Liver (tissue), 8 donors: ENCODE measurements at regions not wholly inside any gene's neighbourhood (a gene's known extent, or its start where the extent isn't known, plus 50 kb on each side); places are given as distances from the start of the nearest gene placed in this dataset.

Experiments used
- DNase-seq: peaks from one replicate; pipeline ENCODE4 v3.0.0-alpha.2; 2017; ENCODE audit warnings: low spot score
- H3K27ac ChIP-seq, 2 donors: one replicate each; pipeline ENCODE4 v1.7.0; 2013; ENCODE audit warnings: inconsistent platforms in 2 of 2, low read length in 2 of 2, control low read depth in 1 of 2, low read depth in 1 of 2, mild to moderate bottlenecking in 1 of 2
- H3K27me3 ChIP-seq, 4 donors: one replicate each; pipeline versions ENCODE4 v1.6.1 to v1.7.0; 2013; ENCODE audit warnings: low read length in 3 of 4, inconsistent platforms in 1 of 4, mild to moderate bottlenecking in 1 of 4, moderate library complexity in 1 of 4; ENCODE audit not compliant: control insufficient read depth in 4 of 4, insufficient read depth in 4 of 4
- H3K36me3 ChIP-seq, 4 donors: one replicate each; pipeline versions ENCODE4 v1.6.1 to v1.7.0; 2013; ENCODE audit warnings: low read length in 3 of 4, mild to moderate bottlenecking in 3 of 4, low read depth in 1 of 4, moderate library complexity in 1 of 4; ENCODE audit not compliant: control insufficient read depth in 4 of 4, insufficient read depth in 3 of 4
- H3K4me1 ChIP-seq, 4 donors: one replicate each; pipeline versions ENCODE4 v1.6.1 to v1.7.0; 2013; ENCODE audit warnings: low read length in 3 of 4, mild to moderate bottlenecking in 3 of 4, moderate library complexity in 1 of 4; ENCODE audit not compliant: control insufficient read depth in 4 of 4, insufficient read depth in 4 of 4
- H3K4me3 ChIP-seq, 3 donors: one replicate each; pipeline versions ENCODE4 v1.6.1 to v1.7.0; 2013; ENCODE audit warnings: low read length in 3 of 3, control low read depth in 1 of 3, low read depth in 1 of 3, mild to moderate bottlenecking in 1 of 3
- H3K9ac ChIP-seq, 2 donors: one replicate each; pipeline ENCODE4 v1.7.0; 2013; ENCODE audit warnings: low read length in 2 of 2, mild to moderate bottlenecking in 2 of 2, moderate library complexity in 2 of 2, control low read depth in 1 of 2, low read depth in 1 of 2
- H3K9me3 ChIP-seq, 4 donors: one replicate each; pipeline versions ENCODE4 v1.6.1 to v1.7.0; 2013; ENCODE audit warnings: low read length in 3 of 4; ENCODE audit not compliant: control insufficient read depth in 4 of 4
- ATF3 ChIP-seq: IDR thresholded peaks from 2 replicates; pipeline ENCODE4 v1.6.1; 2016; ENCODE audit warnings: antibody characterized with exemption
- EGR1 ChIP-seq, 2 donors: IDR thresholded peaks; 2 replicates each; pipeline ENCODE4 v1.6.1; 2016 to 2018; ENCODE audit warnings: antibody characterized with exemption in 2 of 2, low read depth in 2 of 2
- FOXA1 ChIP-seq: IDR thresholded peaks from 2 replicates; pipeline ENCODE4 v1.6.1; 2016; ENCODE audit warnings: antibody characterized with exemption
- FOXA2 ChIP-seq: IDR thresholded peaks from 2 replicates; pipeline ENCODE4 v1.6.1; 2016; ENCODE audit warnings: antibody characterized with exemption
- GABPA ChIP-seq, 2 donors: IDR thresholded peaks in 1 of 2; conservative IDR thresholded peaks in 1 of 2; 2 replicates each; pipeline ENCODE4 v1.6.1; 2016; ENCODE audit warnings: antibody characterized with exemption in 2 of 2, mild to moderate bottlenecking in 1 of 2, moderate library complexity in 1 of 2
- HNF4A ChIP-seq, 2 donors: conservative IDR thresholded peaks; 2 replicates each; pipeline ENCODE4 v1.6.1; 2016; ENCODE audit warnings: antibody characterized with exemption in 2 of 2, mild to moderate bottlenecking in 2 of 2
- HNF4G ChIP-seq: IDR thresholded peaks from 2 replicates; pipeline ENCODE4 v1.6.1; 2016; ENCODE audit warnings: antibody characterized with exemption
- JUND ChIP-seq, 2 donors: IDR thresholded peaks; 2 replicates each; pipeline ENCODE4 v1.6.1; 2016; ENCODE audit warnings: antibody characterized with exemption in 2 of 2
- MAX ChIP-seq: IDR thresholded peaks from 2 replicates; pipeline ENCODE4 v1.6.1; 2016; ENCODE audit warnings: antibody characterized with exemption
- NR2F2 ChIP-seq: IDR thresholded peaks from 2 replicates; pipeline ENCODE4 v1.6.1; 2016; ENCODE audit warnings: antibody characterized with exemption
- RAD21 ChIP-seq, 2 donors: IDR thresholded peaks; 2 replicates each; pipeline ENCODE4 v1.6.1; 2016; ENCODE audit warnings: antibody characterized with exemption in 2 of 2, mild to moderate bottlenecking in 2 of 2
- REST ChIP-seq: IDR thresholded peaks from 2 replicates; pipeline ENCODE4 v1.6.1; 2016; ENCODE audit warnings: antibody characterized with exemption, mild to moderate bottlenecking
- RXRA ChIP-seq, 2 donors: IDR thresholded peaks; 2 replicates each; pipeline ENCODE4 v1.6.1; 2017 to 2018; ENCODE audit warnings: antibody characterized with exemption in 2 of 2, mild to moderate bottlenecking in 1 of 2
- SP1 ChIP-seq: IDR thresholded peaks from 2 replicates; pipeline ENCODE4 v1.6.1; 2018; ENCODE audit warnings: antibody characterized with exemption, mild to moderate bottlenecking
- TAF1 ChIP-seq: conservative IDR thresholded peaks from 2 replicates; pipeline ENCODE4 v1.6.1; 2016; ENCODE audit warnings: antibody characterized with exemption, mild to moderate bottlenecking
- YY1 ChIP-seq: IDR thresholded peaks from 2 replicates; pipeline ENCODE4 v1.6.1; 2016; ENCODE audit warnings: antibody characterized with exemption, mild to moderate bottlenecking
- WGBS: extraction: QIAGEN DNeasy Blood & Tissue Kit; methylation state at CpG from one replicate; pipeline ENCODE4 v1.1.7; 2013; 5-methylcytosine and 5-hydroxymethylcytosine counted together
- TF ChIP-seq, protein P1 (sequence below): IDR thresholded peaks from 2 replicates; pipeline ENCODE4 v1.6.1; 2016; ENCODE audit warnings: antibody characterized with exemption
- TF ChIP-seq, protein P2 (sequence below): fragments of 150-350 bp; IDR thresholded peaks from 2 replicates; pipeline ENCODE4 v1.5.1; 2017; ENCODE audit warnings: improper control_type of control experiment, low read depth, low read length; ENCODE audit not compliant: missing input control
- donor health status: healthy.
- donor health status: healthy.
- donor health status: healthy.
- donor health status: healthy.
- donor health status: healthy.

- Histone ChIP-seq H3K9ac (no peak overlapping the region), H3K4me1 (peaks cover 0 to 9% (median 0%) of the 10 kb centered on the region in 4 donors), H3K27me3 (no peaks in the 10 kb centered on the region), H3K4me3 (no peak overlapping the region), H3K27ac (peak overlapping the region; percentile 74 to 80), H3K9me3 (peaks cover 0 to 2% (median 0%) of the 10 kb centered on the region in 4 donors), H3K36me3 (no peaks in the 10 kb centered on the region)
- DNase-seq: no peak
- 65% methylated on average over 2 of the region's 2 CpGs for WGBS
- TF ChIP-seq SP1 (peak; percentile 92), HNF4G (no peak), TAF1 (peak; percentile 59), FOXA2 (peak; percentile 27), ATF3 (peak; percentile 41), REST (peak; percentile 50), MAX (peak; percentile 10), GABPA (IDR thresholded peaks at IDR 0.05 in 1 of 2, conservative IDR thresholded peaks at IDR 0.05 in 1 of 2) (no peak), HNF4A (conservative IDR thresholded peaks at IDR 0.05) (peak; percentile 22 to 52), YY1 (no peak), FOXA1 (no peak), RXRA (IDR thresholded peaks at IDR 0.05) (peak; percentile 86 to 93), EGR1 (IDR thresholded peaks at IDR 0.05; ENCODE audit: low read depth in 2 of 2) (no peak), JUND (IDR thresholded peaks at IDR 0.05) (no peak), NR2F2 (no peak), RAD21 (IDR thresholded peaks at IDR 0.05) (peak; percentile 36 to 62)
- TF ChIP-seq, protein P1, sequence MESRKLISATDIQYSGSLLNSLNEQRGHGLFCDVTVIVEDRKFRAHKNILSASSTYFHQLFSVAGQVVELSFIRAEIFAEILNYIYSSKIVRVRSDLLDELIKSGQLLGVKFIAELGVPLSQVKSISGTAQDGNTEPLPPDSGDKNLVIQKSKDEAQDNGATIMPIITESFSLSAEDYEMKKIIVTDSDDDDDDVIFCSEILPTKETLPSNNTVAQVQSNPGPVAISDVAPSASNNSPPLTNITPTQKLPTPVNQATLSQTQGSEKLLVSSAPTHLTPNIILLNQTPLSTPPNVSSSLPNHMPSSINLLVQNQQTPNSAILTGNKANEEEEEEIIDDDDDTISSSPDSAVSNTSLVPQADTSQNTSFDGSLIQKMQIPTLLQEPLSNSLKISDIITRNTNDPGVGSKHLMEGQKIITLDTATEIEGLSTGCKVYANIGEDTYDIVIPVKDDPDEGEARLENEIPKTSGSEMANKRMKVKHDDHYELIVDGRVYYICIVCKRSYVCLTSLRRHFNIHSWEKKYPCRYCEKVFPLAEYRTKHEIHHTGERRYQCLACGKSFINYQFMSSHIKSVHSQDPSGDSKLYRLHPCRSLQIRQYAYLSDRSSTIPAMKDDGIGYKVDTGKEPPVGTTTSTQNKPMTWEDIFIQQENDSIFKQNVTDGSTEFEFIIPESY: peak; percentile 42
- TF ChIP-seq, protein P2, sequence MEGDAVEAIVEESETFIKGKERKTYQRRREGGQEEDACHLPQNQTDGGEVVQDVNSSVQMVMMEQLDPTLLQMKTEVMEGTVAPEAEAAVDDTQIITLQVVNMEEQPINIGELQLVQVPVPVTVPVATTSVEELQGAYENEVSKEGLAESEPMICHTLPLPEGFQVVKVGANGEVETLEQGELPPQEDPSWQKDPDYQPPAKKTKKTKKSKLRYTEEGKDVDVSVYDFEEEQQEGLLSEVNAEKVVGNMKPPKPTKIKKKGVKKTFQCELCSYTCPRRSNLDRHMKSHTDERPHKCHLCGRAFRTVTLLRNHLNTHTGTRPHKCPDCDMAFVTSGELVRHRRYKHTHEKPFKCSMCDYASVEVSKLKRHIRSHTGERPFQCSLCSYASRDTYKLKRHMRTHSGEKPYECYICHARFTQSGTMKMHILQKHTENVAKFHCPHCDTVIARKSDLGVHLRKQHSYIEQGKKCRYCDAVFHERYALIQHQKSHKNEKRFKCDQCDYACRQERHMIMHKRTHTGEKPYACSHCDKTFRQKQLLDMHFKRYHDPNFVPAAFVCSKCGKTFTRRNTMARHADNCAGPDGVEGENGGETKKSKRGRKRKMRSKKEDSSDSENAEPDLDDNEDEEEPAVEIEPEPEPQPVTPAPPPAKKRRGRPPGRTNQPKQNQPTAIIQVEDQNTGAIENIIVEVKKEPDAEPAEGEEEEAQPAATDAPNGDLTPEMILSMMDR: no peak
These were observed 123.2 kb upstream of the TMEM170B start for GRCh38 chr6:11414176-11414963.
